Heart right ventricle (tissue), 16 donors: ENCODE measurements at regions not wholly inside any gene's neighbourhood (a gene's known extent, or its start where the extent isn't known, plus 50 kb on each side); places are given as distances from the start of the nearest gene placed in this dataset.

ENCODE experiments used
- ATAC-seq, 8 donors: fragments of 200-7000 bp; cut with Tn5 transposase; one replicate each; pipeline ENCODE4 v1.9.1; 2020; ENCODE audit warnings: mild to moderate bottlenecking in 8 of 8, moderate library complexity in 8 of 8, moderate number of reproducible peaks in 1 of 8
- DNase-seq, 2 donors: peaks; one replicate each; pipeline ENCODE4 v3.0.0-alpha.2; 2020
- H3K27ac ChIP-seq, 10 donors: fragments of 200-600 bp; sonication (generic) in 2 of 10; one replicate each; pipeline versions ENCODE4 v1.5.0 to v1.8.0; 2020 to 2022; ENCODE audit warnings: mild to moderate bottlenecking in 3 of 10
- H3K27me3 ChIP-seq, 7 donors: fragments of 200-600 bp; one replicate each; pipeline ENCODE4 v1.8.0; 2021 to 2022; ENCODE audit warnings: mild to moderate bottlenecking in 2 of 7
- H3K36me3 ChIP-seq, 9 donors: fragments of 200-600 bp; sonication (generic) in 1 of 9; one replicate each; pipeline versions ENCODE4 v1.5.0 to v1.8.0; 2020 to 2022; ENCODE audit warnings: mild to moderate bottlenecking in 2 of 9
- H3K4me1 ChIP-seq, 9 donors: fragments of 200-600 bp; sonication (generic) in 1 of 9; one replicate each; pipeline versions ENCODE4 v1.5.0 to v1.8.0; 2020 to 2022; ENCODE audit warnings: mild to moderate bottlenecking in 4 of 9
- H3K4me3 ChIP-seq, 10 donors: fragments of 200-600 bp; sonication (generic) in 2 of 10; one replicate each; pipeline versions ENCODE4 v1.5.0 to v1.8.0; 2020 to 2022; ENCODE audit warnings: mild to moderate bottlenecking in 7 of 10, moderate library complexity in 2 of 10
- H3K9me3 ChIP-seq, 11 donors: fragments of 200-600 bp in 10 of 11; sonication (generic) in 2 of 11; one replicate each; pipeline versions ENCODE4 v1.5.0 to v1.8.0; 2013 to 2022; ENCODE audit warnings: mild to moderate bottlenecking in 2 of 11, control low read depth in 1 of 11, moderate library complexity in 1 of 11
- WGBS, 2 donors: extraction: QIAGEN DNeasy Blood & Tissue Kit; methylation state at CpG; one replicate each; pipeline ENCODE4 v1.1.7; 2013; ENCODE audit warnings: inconsistent platforms in 1 of 2; 5-methylcytosine and 5-hydroxymethylcytosine counted together
- intact Hi-C, 10 donors: fragments of 100-400 bp; cut with DNase I; formaldehyde crosslinking; loops; one replicate each; pipeline versions ENCODE4 v1.11.1 to v1.14.2; 2022
- TF ChIP-seq, protein P1 (sequence below), 9 donors: fragments of 200-600 bp; sonication (generic) in 2 of 9; IDR thresholded peaks; one replicate each; pipeline versions ENCODE4 v1.5.0 to v1.8.0; 2021 to 2022; ENCODE audit warnings: antibody characterized with exemption in 9 of 9, mild to moderate bottlenecking in 5 of 9, moderate library complexity in 1 of 9
- donor health status: Arrhythmogenic right ventricular cardiomyopathy.
- donor health status: ischemic (EF 13 %, LVEDD 7.1; RV severe dilation, severe dysfunction).
- donor health status: healthy with polysubstance abuse.
- donor health status: DM: no; HTN: yes; CAD: no.
- donor health status: DM: no; HTN: no; CAD: no.
- donor health status: ischemic (EF 25% LVEDD 6.9; RV normal size, moderate dysfunction).
- donor health status: ischemic (EF 25% LVEDD 5.7; RV mildly dilated, moderate dysfunction).
- donor health status: healthy.
- donor health status: DM: yes; HTN: yes; CAD: no.
- donor health status: Ischemic cardiomyopathy.
- donor health status: ischemic (EF 35%, LVEDD 5.7; RV mildly dilated, moderate dysfunction).
- donor health status: nonischemic (EF 11% LVEDD 7.7; RV severe dilation, severe dysfunction).
- donor health status: DM: yes; HTN: yes; CAD: no.
- donor health status: PGD.
- donor health status: ischemic (EF 29% LVEDD 5.4; RV normal size, mild dysfunction).
- donor health status: nonischemic (EF 23%, LVEDD 6.1; RV moderate dilation, normal function).

DNA sequence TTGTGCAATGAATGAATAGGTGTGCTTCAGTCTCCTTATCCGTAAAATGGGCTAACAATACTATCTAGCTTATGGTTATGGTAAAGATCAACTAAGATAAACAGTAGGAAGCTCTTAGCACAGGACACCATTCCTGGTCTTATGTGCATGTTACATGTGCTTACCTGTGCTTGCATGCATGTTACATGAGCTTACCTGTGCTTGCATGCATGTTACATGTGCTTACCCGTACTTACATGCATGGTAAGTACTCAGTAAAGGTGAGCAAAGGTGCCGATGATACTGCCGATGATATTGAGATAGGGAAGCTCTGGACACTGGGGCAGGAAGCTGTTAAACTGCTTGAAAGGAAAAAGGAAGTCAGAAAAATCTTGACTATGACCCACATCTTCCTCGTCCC is 211.0 kb upstream of the USP24 start:
- peaks cover 0 to 14% (median 6%) of the 10 kb centered on the region in 11 donors for H3K9me3 ChIP-seq
- H3K27me3 ChIP-seq, result no peaks in the 10 kb centered on the region
- H3K4me3 ChIP-seq, result no peak overlapping the region
- TF ChIP-seq, protein P1, sequence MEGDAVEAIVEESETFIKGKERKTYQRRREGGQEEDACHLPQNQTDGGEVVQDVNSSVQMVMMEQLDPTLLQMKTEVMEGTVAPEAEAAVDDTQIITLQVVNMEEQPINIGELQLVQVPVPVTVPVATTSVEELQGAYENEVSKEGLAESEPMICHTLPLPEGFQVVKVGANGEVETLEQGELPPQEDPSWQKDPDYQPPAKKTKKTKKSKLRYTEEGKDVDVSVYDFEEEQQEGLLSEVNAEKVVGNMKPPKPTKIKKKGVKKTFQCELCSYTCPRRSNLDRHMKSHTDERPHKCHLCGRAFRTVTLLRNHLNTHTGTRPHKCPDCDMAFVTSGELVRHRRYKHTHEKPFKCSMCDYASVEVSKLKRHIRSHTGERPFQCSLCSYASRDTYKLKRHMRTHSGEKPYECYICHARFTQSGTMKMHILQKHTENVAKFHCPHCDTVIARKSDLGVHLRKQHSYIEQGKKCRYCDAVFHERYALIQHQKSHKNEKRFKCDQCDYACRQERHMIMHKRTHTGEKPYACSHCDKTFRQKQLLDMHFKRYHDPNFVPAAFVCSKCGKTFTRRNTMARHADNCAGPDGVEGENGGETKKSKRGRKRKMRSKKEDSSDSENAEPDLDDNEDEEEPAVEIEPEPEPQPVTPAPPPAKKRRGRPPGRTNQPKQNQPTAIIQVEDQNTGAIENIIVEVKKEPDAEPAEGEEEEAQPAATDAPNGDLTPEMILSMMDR (IDR thresholded peaks at IDR 0.05), result no peak
- peaks cover 0 to 17% (median 0%) of the 10 kb centered on the region in 9 donors for H3K4me1 ChIP-seq
- ATAC-seq (no peak), DNase-seq (no peak)
- H3K36me3 ChIP-seq, result no peaks in the 10 kb centered on the region
- H3K27ac ChIP-seq, result no peak overlapping the region
- intact Hi-C loops, result no loop called here
- 77 to 83% methylated on average over 5 of the region's 5 CpGs for WGBS, 2 donors

DNA sequence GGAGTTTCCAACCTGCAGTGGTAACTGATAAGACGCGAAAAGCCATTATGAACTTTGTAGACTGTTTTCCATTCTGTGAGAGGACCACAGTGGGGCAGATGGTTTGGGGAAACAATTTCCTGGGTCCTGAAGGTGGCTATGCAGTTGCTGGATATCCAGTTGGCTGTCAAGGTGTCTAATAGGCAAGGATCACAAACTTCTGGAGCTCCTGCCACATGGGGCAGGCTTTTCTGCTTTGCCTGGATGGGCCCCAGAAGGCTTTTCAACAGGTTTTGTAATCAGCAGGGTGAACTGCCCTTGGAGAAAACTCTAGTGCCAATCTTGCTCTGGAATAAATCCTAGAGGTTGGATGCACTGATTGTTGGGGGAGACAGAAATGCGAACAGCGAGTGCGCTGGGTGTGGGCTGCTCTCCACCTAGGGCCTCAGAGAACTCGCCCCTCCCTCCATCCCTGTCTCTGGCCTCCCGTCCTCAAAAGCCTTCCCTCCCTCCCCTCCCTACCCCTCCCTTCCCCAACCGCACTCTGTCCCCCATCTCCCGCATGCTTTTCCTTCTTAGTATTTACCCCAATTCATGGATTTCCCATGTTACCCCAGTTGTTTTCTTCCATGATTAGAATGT is 210.3 kb upstream of the USP24 start:
- DNase-seq (no peak), ATAC-seq (no peak)

GRCh38 chr1:55423376-55423775 is 208.2 kb upstream of the USP24 start:
- ATAC-seq, result no peak
- DNase-seq, result no peak
- intact Hi-C loops, result no loop called here
- TF ChIP-seq, protein P1 (IDR thresholded peaks at IDR 0.05), result no peak
- Histone ChIP-seq H3K4me3 (no peak overlapping the region), H3K4me1 (peaks cover 0 to 5% (median 0%) of the 10 kb centered on the region in 9 donors), H3K36me3 (no peaks in the 10 kb centered on the region), H3K27ac (no peak overlapping the region), H3K9me3 (peaks cover 0 to 14% (median 6%) of the 10 kb centered on the region in 11 donors), H3K27me3 (no peaks in the 10 kb centered on the region)
- 66 to 75% methylated on average over 1 of the region's 1 CpG for WGBS, 2 donors

More for the DNA sequence above, 210.3 kb upstream of the USP24 start:
- 76 to 84% methylated on average over 9 of the region's 9 CpGs for WGBS, 2 donors
- Histone ChIP-seq H3K36me3 (no peaks in the 10 kb centered on the region), H3K9me3 (peaks cover 0 to 14% (median 6%) of the 10 kb centered on the region in 11 donors), H3K27ac (no peak overlapping the region), H3K4me1 (peaks cover 0 to 17% (median 0%) of the 10 kb centered on the region in 9 donors), H3K4me3 (no peak overlapping the region), H3K27me3 (no peaks in the 10 kb centered on the region)
- intact Hi-C loops, result no loop called here
- TF ChIP-seq, protein P1 (IDR thresholded peaks at IDR 0.05), result no peak

- no peaks in the 10 kb centered on the region for H3K36me3 ChIP-seq
- H3K27me3 ChIP-seq, result no peaks in the 10 kb centered on the region
- intact Hi-C loops, result no loop called here
- DNase-seq (no peak), ATAC-seq (no peak)
- 50 to 54% methylated on average over 3 of the region's 3 CpGs for WGBS, 2 donors
- no peak overlapping the region for H3K27ac ChIP-seq
- TF ChIP-seq, protein P1 (IDR thresholded peaks at IDR 0.05), result no peak
- no peak overlapping the region for H3K4me3 ChIP-seq
- no peaks in the 10 kb centered on the region for H3K4me1 ChIP-seq
- peaks cover 0 to 14% (median 6%) of the 10 kb centered on the region in 11 donors for H3K9me3 ChIP-seq
Measured at GRCh38 chr1:55420929-55421716, 206.0 kb upstream of the USP24 start.
